HepG2 (cell line): ENCODE measurements at regions not wholly inside any gene's neighbourhood (a gene's known extent, or its start where the extent isn't known, plus 50 kb on each side); places are given as distances from the start of the nearest gene placed in this dataset.

Experiments
- AGO2 ChIP-seq: fragments of 200-400 bp; formaldehyde crosslinking; optimal IDR thresholded peaks from 2 replicates; pipeline ENCODE3; 2017; ENCODE audit warnings: mild to moderate bottlenecking, low read depth, low read length, moderate library complexity
- BCLAF1 ChIP-seq: fragments of 450-650 bp; IDR thresholded peaks from 2 replicates; pipeline ENCODE4 v1.6.1; 2017; ENCODE audit warnings: mild to moderate bottlenecking
- NFYC ChIP-seq: IDR thresholded peaks from 2 replicates; pipeline ENCODE4 v1.6.1; 2016; ENCODE audit warnings: missing genetic modification reagents, missing compliant biosample characterization
- ZFX ChIP-seq: sonication (generic); formaldehyde crosslinking; IDR thresholded peaks from 2 replicates; pipeline ENCODE4 v1.4.0; 2020; ENCODE audit warnings: mild to moderate bottlenecking, low read depth, missing genetic modification reagents, moderate library complexity
- ZKSCAN1 ChIP-seq: fragments of 150-350 bp; IDR thresholded peaks from 2 replicates; pipeline ENCODE4 v1.6.1; 2014; ENCODE audit warnings: low read length
- ZNF382 ChIP-seq: sonication (generic); formaldehyde crosslinking; IDR thresholded peaks from 2 replicates; pipeline ENCODE4 v1.5.0; 2020; ENCODE audit warnings: missing genetic modification reagents, mild to moderate bottlenecking, borderline replicate concordance
- TF ChIP-seq, protein P1 (sequence below): sonication (generic); formaldehyde crosslinking; IDR thresholded peaks from 2 replicates; pipeline ENCODE4 v1.4.0; 2020; ENCODE audit warnings: missing genetic modification reagents, mild to moderate bottlenecking, borderline replicate concordance
- TF ChIP-seq, protein P2 (sequence below): sonication (generic); formaldehyde crosslinking; IDR thresholded peaks from 2 replicates; pipeline ENCODE4 v1.4.0; 2020; ENCODE audit warnings: missing genetic modification reagents

DNA sequence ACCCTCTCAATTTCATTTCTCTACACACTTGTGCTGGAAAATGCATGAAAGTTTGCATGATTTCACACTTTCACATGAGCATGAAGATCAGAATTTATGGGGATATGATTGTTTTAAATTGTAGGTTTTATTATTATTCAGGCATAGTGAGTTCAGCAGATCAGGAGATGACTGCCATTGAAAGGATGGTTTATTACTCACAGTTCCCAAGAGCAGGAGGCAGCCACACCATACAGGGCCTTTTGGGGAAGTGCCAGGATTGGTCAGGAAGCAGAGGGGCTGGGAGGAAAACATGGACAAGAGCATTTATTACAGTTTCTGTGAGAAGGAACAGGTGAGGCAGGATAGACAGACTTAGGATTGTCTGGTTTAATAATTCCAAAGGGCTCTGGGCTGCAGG lies 114.6 kb upstream of the KCNJ15 start (continued):
- TF ChIP-seq, protein P1, sequence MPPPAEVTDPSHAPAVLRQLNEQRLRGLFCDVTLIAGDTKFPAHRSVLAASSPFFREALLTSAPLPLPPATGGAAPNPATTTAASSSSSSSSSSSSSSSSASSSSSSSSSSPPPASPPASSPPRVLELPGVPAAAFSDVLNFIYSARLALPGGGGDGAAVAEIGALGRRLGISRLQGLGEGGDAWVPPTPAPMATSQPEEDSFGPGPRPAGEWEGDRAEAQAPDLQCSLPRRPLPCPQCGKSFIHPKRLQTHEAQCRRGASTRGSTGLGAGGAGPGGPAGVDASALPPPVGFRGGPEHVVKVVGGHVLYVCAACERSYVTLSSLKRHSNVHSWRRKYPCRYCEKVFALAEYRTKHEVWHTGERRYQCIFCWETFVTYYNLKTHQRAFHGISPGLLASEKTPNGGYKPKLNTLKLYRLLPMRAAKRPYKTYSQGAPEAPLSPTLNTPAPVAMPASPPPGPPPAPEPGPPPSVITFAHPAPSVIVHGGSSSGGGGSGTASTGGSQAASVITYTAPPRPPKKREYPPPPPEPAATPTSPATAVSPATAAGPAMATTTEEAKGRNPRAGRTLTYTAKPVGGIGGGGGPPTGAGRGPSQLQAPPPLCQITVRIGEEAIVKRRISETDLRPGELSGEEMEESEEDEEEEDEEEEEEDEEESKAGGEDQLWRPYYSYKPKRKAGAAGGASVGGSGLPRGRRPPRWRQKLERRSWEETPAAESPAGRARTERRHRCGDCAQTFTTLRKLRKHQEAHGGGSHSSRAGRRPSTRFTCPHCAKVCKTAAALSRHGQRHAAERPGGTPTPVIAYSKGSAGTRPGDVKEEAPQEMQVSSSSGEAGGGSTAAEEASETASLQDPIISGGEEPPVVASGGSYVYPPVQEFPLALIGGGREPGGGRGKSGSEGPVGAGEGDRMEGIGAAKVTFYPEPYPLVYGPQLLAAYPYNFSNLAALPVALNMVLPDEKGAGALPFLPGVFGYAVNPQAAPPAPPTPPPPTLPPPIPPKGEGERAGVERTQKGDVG (CRISPR knock-in tag) = no peak
- TF ChIP-seq ZKSCAN1 (no peak), AGO2 (no peak), ZFX (CRISPR knock-in tag) (no peak), NFYC (CRISPR knock-in tag) (no peak), BCLAF1 (no peak), ZNF382 (no peak)
- TF ChIP-seq, protein P2, sequence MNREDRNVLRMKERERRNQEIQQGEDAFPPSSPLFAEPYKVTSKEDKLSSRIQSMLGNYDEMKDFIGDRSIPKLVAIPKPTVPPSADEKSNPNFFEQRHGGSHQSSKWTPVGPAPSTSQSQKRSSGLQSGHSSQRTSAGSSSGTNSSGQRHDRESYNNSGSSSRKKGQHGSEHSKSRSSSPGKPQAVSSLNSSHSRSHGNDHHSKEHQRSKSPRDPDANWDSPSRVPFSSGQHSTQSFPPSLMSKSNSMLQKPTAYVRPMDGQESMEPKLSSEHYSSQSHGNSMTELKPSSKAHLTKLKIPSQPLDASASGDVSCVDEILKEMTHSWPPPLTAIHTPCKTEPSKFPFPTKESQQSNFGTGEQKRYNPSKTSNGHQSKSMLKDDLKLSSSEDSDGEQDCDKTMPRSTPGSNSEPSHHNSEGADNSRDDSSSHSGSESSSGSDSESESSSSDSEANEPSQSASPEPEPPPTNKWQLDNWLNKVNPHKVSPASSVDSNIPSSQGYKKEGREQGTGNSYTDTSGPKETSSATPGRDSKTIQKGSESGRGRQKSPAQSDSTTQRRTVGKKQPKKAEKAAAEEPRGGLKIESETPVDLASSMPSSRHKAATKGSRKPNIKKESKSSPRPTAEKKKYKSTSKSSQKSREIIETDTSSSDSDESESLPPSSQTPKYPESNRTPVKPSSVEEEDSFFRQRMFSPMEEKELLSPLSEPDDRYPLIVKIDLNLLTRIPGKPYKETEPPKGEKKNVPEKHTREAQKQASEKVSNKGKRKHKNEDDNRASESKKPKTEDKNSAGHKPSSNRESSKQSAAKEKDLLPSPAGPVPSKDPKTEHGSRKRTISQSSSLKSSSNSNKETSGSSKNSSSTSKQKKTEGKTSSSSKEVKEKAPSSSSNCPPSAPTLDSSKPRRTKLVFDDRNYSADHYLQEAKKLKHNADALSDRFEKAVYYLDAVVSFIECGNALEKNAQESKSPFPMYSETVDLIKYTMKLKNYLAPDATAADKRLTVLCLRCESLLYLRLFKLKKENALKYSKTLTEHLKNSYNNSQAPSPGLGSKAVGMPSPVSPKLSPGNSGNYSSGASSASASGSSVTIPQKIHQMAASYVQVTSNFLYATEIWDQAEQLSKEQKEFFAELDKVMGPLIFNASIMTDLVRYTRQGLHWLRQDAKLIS = no peak
